GM10248 (cell line): ENCODE measurements at regions not wholly inside any gene's neighbourhood (a gene's known extent, or its start where the extent isn't known, plus 50 kb on each side); places are given as distances from the start of the nearest gene placed in this dataset.

Experiments used
- CTCF ChIA-PET: fragments of 300-600 bp; sonication (Branson Sonifier 250); formaldehyde crosslinking; extraction: SDS; loops from one replicate; lab custom pipeline; 2021; ENCODE audit warnings: antibody characterized with exemption; lab: Yijun Ruan, JAX
- POLR2A ChIA-PET: fragments of 350-650 bp; sonication (Branson Sonifier 250); formaldehyde crosslinking; extraction: SDS; loops from one replicate; lab custom pipeline; 2020; ENCODE audit warnings: antibody characterized with exemption; lab: Yijun Ruan, JAX
- DNase-seq: peaks from one replicate; pipeline ENCODE4 v3.0.0; 2012; ENCODE audit errors: extremely low spot score
- CTCF ChIP-seq: IDR thresholded peaks from 2 replicates; pipeline ENCODE4 v1.5.1; 2012; ENCODE audit warnings: mild to moderate bottlenecking, low read depth; ENCODE audit errors: extremely low read depth, missing control alignments, control extremely low read depth

- no peak for TF ChIP-seq CTCF
- DNase-seq: no peak
- POLR2A ChIA-PET: no interaction called here
- CTCF ChIA-PET: no interaction called here
These were observed 276.8 kb downstream of the MEF2C start for GRCh38 chr5:88606173-88606572.

DNA sequence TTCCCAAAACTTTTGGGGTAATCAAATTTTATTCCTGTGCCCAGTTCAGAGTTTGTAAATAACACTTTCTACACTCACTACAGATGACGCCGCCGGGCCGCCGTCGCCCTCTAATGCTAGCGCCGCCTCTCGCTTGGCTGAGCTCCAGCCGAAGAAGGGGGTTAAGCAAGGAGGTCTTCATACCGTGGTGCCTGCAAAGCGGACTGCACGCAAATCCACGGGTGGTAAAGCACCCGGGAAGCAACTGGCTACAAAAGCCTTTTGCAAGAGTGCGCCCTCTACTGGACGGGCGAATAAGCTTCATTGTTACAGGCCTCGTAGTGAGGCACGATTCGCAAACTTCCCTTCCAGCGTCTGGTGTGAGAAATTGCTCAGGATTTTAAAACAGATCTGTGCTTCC is 280.4 kb downstream of the MEF2C start:
- ChIA-PET CTCF (interaction anchor here (0.9 to 1.9 kb wide), 9 partner anchors 8 to 821 kb away, joined by 3 to 6 read pairs (median 3); no protein-coding TSS in a partner anchor), POLR2A (no interaction called here)
- TF ChIP-seq CTCF: peak; percentile 49
- peak; percentile 20 for DNase-seq

DNA sequence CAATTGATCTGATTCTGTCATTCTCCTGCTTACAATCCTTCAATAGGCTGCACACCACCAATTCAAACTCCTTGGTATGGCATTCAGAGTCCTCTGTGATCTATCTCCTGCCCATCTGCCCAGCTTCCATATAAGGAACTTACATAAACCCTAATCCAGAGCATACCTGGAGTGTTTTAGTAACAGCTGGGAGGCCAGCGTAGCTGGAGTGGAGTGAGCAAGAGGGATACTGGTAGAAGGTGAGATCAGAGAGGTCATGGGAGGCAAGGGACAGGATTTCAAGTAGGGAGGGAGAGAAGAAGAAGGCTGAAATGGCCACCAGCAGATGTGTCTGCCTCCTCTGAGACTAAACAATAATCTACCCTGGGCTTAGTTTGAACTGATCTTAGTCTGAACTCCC is 288.5 kb downstream of the MEF2C start:
- ChIA-PET CTCF (no interaction called here), POLR2A (no interaction called here)
- no peak for DNase-seq
- TF ChIP-seq CTCF: no peak

GRCh38 chr5:88588609-88589008 is 294.4 kb downstream of the MEF2C start:
- POLR2A ChIA-PET: no interaction called here
- no peak for DNase-seq
- CTCF ChIA-PET: no interaction called here
- no peak for TF ChIP-seq CTCF

DNA sequence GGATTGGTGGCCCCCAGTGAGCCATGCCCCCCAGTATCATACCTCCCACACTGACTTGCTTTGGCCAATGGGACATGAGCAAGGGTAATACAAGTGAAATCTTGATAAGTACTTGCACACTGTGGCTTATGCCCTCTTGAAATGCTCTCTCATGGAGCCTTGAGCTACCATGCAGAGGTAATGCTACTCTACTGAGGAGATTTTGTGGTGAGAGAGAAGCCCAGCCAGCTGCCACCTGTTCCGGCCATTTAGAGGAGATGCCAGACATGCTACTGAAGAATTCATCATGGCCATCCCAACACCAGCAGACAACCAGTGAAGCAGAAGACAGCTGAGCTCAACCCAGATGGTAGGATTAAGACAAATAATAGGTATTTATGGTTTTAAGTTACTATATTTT is 299.5 kb downstream of the MEF2C start:
- CTCF ChIA-PET: interaction anchor here (2.1 kb wide), 1 partner anchor 19 kb away, joined by 5 read pairs; no protein-coding TSS in a partner anchor
- POLR2A ChIA-PET: no interaction called here

DNA sequence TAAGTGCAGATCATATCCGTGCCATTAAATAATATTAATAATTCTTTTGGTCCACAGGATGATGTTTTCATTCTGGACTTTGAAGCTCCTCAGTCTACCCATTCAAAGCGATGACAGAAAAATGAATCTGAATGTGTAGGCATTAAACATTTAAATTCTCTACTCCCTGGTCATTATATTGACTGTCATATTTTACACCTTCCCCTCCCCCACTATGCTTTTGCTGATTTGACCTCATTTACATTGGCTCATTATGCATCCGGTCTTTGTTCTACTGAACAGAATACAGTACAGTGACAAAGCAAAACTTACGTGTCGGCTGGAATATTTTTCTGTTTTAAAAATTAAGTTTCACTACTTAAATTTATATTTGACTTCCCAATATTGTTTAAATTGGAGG is 289.7 kb upstream of the TMEM161B start:
- TF ChIP-seq CTCF: no peak
- ChIA-PET CTCF (interaction anchor here (1.1 kb wide), 1 partner anchor 27 kb away, joined by 3 read pairs; no protein-coding TSS in a partner anchor), POLR2A (no interaction called here)
- no peak for DNase-seq

More for the DNA sequence above, 299.5 kb downstream of the MEF2C start:
- DNase-seq: no peak
- TF ChIP-seq CTCF: no peak
